Parathyroid adenoma (tissue), 2 donors: ENCODE measurements at regions not wholly inside any gene's neighbourhood (a gene's known extent, or its start where the extent isn't known, plus 50 kb on each side); places are given as distances from the start of the nearest gene placed in this dataset.

Source experiments
- H2AFZ ChIP-seq: fragments of 300-600 bp; sonication (generic); one replicate; pipeline ENCODE4 v1.7.0; 2017; ENCODE audit warnings: antibody characterized with exemption, mild to moderate bottlenecking
- H3K27ac ChIP-seq: fragments of 300-600 bp; sonication (generic); one replicate; pipeline ENCODE4 v1.7.0; 2017
- H3K27me3 ChIP-seq: fragments of 300-600 bp; sonication (generic); one replicate; pipeline ENCODE4 v1.7.0; 2017; ENCODE audit warnings: low read length; ENCODE audit not compliant: control insufficient read depth, insufficient read depth
- H3K36me3 ChIP-seq: fragments of 300-600 bp; sonication (generic); one replicate; pipeline ENCODE4 v1.7.0; 2017; ENCODE audit warnings: low read length; ENCODE audit not compliant: control insufficient read depth, insufficient read depth
- H3K4me1 ChIP-seq: fragments of 300-600 bp; sonication (generic); one replicate; pipeline ENCODE4 v1.7.0; 2017; ENCODE audit warnings: control low read depth
- H3K4me2 ChIP-seq: fragments of 300-600 bp; sonication (generic); one replicate; pipeline ENCODE4 v1.7.0; 2017; ENCODE audit warnings: low read length
- H3K4me3 ChIP-seq: fragments of 300-600 bp; sonication (generic); one replicate; pipeline ENCODE4 v1.7.0; 2017; ENCODE audit warnings: low read depth, low read length
- H3K79me2 ChIP-seq: fragments of 300-600 bp; sonication (generic); one replicate; pipeline ENCODE4 v1.7.0; 2017; ENCODE audit warnings: control low read depth
- H3K9ac ChIP-seq: fragments of 300-600 bp; sonication (generic); one replicate; pipeline ENCODE4 v1.7.0; 2017; ENCODE audit warnings: mild to moderate bottlenecking
- H3K9me3 ChIP-seq: fragments of 300-600 bp; sonication (generic); one replicate; pipeline ENCODE4 v1.7.0; 2017; ENCODE audit warnings: low read length; ENCODE audit not compliant: control insufficient read depth
- TF ChIP-seq, protein P1 (sequence below): fragments of 300-600 bp; sonication (generic); IDR thresholded peaks from one replicate; pipeline ENCODE4 v1.7.0; 2017; ENCODE audit warnings: antibody characterized with exemption, mild to moderate bottlenecking
- donor health status: primary hyperparathyroidism.

DNA sequence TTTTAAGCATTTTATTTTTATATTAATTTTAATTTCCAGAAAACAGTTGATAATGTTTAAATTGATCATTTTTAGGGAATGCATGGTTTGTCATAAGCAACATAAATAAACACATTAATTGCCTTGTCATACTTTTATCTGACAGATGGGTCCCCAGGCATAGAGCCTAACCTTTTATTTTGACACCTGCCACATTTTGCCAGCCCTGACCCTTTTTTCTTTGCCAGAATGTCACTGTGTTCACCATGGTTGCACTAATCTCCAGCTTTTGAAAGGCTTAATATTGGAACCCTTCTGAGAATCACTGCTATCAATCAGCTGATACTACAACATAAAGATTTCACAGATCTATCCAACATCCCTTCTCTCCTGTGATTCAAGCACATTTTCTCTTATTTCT lies 56.0 kb upstream of the DPYD start:
- Histone ChIP-seq H3K4me1 (no peaks in the 10 kb centered on the region), H3K27me3 (no peaks in the 10 kb centered on the region), H3K27ac (no peak overlapping the region), H3K36me3 (no peaks in the 10 kb centered on the region), H3K9me3 (no peaks in the 10 kb centered on the region), H3K79me2 (no peaks in the 10 kb centered on the region), H3K4me3 (no peak overlapping the region), H2AFZ (no peak overlapping the region), H3K4me2 (no peak overlapping the region), H3K9ac (no peak overlapping the region)
- TF ChIP-seq, protein P1, sequence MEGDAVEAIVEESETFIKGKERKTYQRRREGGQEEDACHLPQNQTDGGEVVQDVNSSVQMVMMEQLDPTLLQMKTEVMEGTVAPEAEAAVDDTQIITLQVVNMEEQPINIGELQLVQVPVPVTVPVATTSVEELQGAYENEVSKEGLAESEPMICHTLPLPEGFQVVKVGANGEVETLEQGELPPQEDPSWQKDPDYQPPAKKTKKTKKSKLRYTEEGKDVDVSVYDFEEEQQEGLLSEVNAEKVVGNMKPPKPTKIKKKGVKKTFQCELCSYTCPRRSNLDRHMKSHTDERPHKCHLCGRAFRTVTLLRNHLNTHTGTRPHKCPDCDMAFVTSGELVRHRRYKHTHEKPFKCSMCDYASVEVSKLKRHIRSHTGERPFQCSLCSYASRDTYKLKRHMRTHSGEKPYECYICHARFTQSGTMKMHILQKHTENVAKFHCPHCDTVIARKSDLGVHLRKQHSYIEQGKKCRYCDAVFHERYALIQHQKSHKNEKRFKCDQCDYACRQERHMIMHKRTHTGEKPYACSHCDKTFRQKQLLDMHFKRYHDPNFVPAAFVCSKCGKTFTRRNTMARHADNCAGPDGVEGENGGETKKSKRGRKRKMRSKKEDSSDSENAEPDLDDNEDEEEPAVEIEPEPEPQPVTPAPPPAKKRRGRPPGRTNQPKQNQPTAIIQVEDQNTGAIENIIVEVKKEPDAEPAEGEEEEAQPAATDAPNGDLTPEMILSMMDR, result no peak
